ENCODE measurements at regions not wholly inside any gene's neighbourhood (a gene's known extent, or its start where the extent isn't known, plus 50 kb on each side); places are given as distances from the start of the nearest gene placed in this dataset.

DNA sequence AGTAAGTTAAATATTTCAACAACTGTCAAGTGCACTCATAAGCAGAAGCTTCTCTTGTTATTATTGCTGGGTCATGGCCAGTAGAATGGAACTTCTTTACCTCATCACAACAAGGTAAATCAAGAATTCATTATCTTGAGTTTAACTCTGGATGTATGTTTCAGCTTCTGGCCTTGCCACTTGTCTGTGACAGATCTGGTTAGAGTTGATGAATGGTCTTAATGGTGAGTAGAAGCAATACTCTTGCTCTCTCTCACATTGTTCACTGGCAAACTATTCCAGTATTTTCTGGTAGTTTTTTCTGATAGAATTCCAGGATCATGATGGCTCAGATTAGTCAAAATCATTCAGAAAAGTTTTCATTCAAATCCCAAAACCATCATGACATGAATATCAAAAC, 51.3 kb upstream of the NR4A2 start:
- TF ChIP-seq, protein P1, sequence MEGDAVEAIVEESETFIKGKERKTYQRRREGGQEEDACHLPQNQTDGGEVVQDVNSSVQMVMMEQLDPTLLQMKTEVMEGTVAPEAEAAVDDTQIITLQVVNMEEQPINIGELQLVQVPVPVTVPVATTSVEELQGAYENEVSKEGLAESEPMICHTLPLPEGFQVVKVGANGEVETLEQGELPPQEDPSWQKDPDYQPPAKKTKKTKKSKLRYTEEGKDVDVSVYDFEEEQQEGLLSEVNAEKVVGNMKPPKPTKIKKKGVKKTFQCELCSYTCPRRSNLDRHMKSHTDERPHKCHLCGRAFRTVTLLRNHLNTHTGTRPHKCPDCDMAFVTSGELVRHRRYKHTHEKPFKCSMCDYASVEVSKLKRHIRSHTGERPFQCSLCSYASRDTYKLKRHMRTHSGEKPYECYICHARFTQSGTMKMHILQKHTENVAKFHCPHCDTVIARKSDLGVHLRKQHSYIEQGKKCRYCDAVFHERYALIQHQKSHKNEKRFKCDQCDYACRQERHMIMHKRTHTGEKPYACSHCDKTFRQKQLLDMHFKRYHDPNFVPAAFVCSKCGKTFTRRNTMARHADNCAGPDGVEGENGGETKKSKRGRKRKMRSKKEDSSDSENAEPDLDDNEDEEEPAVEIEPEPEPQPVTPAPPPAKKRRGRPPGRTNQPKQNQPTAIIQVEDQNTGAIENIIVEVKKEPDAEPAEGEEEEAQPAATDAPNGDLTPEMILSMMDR (IDR thresholded peaks at IDR 0.05; ENCODE audit: control extremely low read depth, extremely low read depth, low read depth, missing control alignments): no peak
- no peak for DNase-seq (ENCODE audit: extremely low spot score)
- ChIA-PET POLR2A (no interaction called here), CTCF (interaction anchor here (1.0 to 3.2 kb wide), 4 partner anchors 12 to 58 kb away, joined by 3 to 10 read pairs (median 6); no protein-coding TSS in a partner anchor)

DNA sequence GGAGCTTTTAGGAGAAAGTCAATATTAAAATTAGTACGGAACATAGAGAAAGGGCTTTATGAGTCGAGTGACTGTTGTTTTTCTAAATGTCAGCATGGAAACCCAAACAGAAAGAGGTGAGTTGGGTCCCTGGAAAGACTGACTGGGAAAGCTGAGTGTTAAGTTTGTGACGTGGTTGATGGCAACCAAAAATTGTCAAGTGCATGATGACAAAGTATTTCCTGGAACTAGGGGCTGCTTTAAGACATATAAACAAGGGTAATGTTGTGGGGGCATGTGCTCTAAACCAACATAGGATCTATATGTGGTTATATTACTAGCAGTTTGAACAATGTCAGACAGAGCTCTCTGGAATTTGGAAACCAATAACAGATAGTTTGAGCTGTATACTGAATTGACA, 50.9 kb upstream of the GPD2 start:
- CTCF ChIA-PET: interaction anchor here (1.1 to 3.2 kb wide), 5 partner anchors 10 to 44 kb away, joined by 3 to 10 read pairs (median 6); no protein-coding TSS in a partner anchor

More for the DNA sequence above, 50.9 kb upstream of the GPD2 start:
- POLR2A ChIA-PET: no interaction called here
- TF ChIP-seq, protein P1 (IDR thresholded peaks at IDR 0.05; ENCODE audit: control extremely low read depth, extremely low read depth, low read depth, missing control alignments): no peak
- no peak for DNase-seq (ENCODE audit: extremely low spot score)

Measured in GM10248 (cell line).